Endodermal cell (in vitro differentiated cells): ENCODE measurements at regions not wholly inside any gene's neighbourhood (a gene's known extent, or its start where the extent isn't known, plus 50 kb on each side); places are given as distances from the start of the nearest gene placed in this dataset.

Source experiments
- DNase-seq: peaks from one replicate; pipeline ENCODE4 v3.0.0-alpha.2; 2017
- H3K27ac ChIP-seq: 2 replicates; pipeline ENCODE4 v1.5.1; 2013; ENCODE audit warnings: mild to moderate bottlenecking, low read depth, low read length, moderate library complexity
- H3K27me3 ChIP-seq: 2 replicates; pipeline ENCODE4 v1.6.1; 2013; ENCODE audit warnings: mild to moderate bottlenecking, low read length, moderate library complexity; ENCODE audit not compliant: insufficient read depth, control insufficient read depth, poor library complexity, severe bottlenecking
- H3K36me3 ChIP-seq: 2 replicates; pipeline ENCODE4 v1.7.0; 2013; ENCODE audit warnings: mild to moderate bottlenecking, low read length, moderate library complexity; ENCODE audit not compliant: control insufficient read depth, insufficient read depth
- H3K4me1 ChIP-seq: one replicate; pipeline ENCODE4 v1.7.0; 2013; ENCODE audit warnings: low read length; ENCODE audit not compliant: control insufficient read depth, insufficient read depth
- H3K4me3 ChIP-seq: 2 replicates; pipeline ENCODE4 v1.5.1; 2013; ENCODE audit warnings: mild to moderate bottlenecking, low read length, moderate library complexity
- H3K9ac ChIP-seq: 2 replicates; pipeline ENCODE4 v1.6.1; 2013; ENCODE audit warnings: mild to moderate bottlenecking, low read length, moderate library complexity; ENCODE audit not compliant: poor library complexity, severe bottlenecking; ENCODE audit errors: extremely low read depth
- H3K9me3 ChIP-seq: 2 replicates; pipeline ENCODE4 v1.6.1; 2013; ENCODE audit warnings: mild to moderate bottlenecking, low read length, moderate library complexity; ENCODE audit not compliant: control insufficient read depth
- H3K27ac Mint-ChIP-seq: 2 replicates; pipeline ENCODE4 v1.8.0; 2020; ENCODE audit warnings: mixed read lengths
- H3K27me3 Mint-ChIP-seq: 2 replicates; pipeline ENCODE4 v1.8.0; 2021; ENCODE audit warnings: mild to moderate bottlenecking, mixed read lengths; ENCODE audit not compliant: insufficient read depth
- H3K36me3 Mint-ChIP-seq: 2 replicates; pipeline ENCODE4 v1.8.0; 2020; ENCODE audit warnings: low read depth, mixed read lengths
- H3K4me1 Mint-ChIP-seq: 2 replicates; pipeline ENCODE4 v1.8.0; 2020; ENCODE audit warnings: mixed read lengths
- H3K4me3 Mint-ChIP-seq: 2 replicates; pipeline ENCODE4 v1.8.0; 2020; ENCODE audit warnings: mild to moderate bottlenecking, moderate library complexity, mixed read lengths
- H3K9me3 Mint-ChIP-seq: 2 replicates; pipeline ENCODE4 v1.8.0; 2020; ENCODE audit warnings: mild to moderate bottlenecking, mixed read lengths
- WGBS, 2 experiments: methylation state at CpG; one replicate each; pipeline versions ENCODE4 v1.1.5 to v1.1.7; 2013; ENCODE audit warnings: missing lambda C conversion rate in 2 of 2, mixed read lengths in 1 of 2; ENCODE audit not compliant: insufficient coverage in 1 of 2, insufficient read length in 1 of 2; 5-methylcytosine and 5-hydroxymethylcytosine counted together
- TF ChIP-seq, protein P1 (sequence below): fragments of 200-600 bp; sonication (generic); conservative IDR thresholded peaks from 2 replicates; pipeline ENCODE4 v1.5.0; 2021; ENCODE audit warnings: antibody characterized with exemption, mild to moderate bottlenecking

GRCh38 chr4:15294832-15295231 lies 133.0 kb upstream of the C1QTNF7 start:
- Histone ChIP-seq H3K4me3 (no peak overlapping the region), H3K36me3 (no peaks in the 10 kb centered on the region), H3K9me3 (no peaks in the 10 kb centered on the region), H3K9ac (no peak overlapping the region), H3K27ac (no peak overlapping the region), H3K4me1 (no peaks in the 10 kb centered on the region), H3K27me3 (peaks cover 30% of the 10 kb centered on the region)
- DNase-seq = no peak
- H3K4me1 Mint-ChIP-seq = peaks cover 5% of the 10 kb centered on the region
- no peaks in the 10 kb centered on the region for H3K36me3 Mint-ChIP-seq
- H3K4me3 Mint-ChIP-seq = no peak overlapping the region
- no peaks in the 10 kb centered on the region for H3K9me3 Mint-ChIP-seq
- H3K27me3 Mint-ChIP-seq = peaks cover 21% of the 10 kb centered on the region
- 60% methylated on average over 4 of the region's 4 CpGs; no CpG with 5 or more reads in 1 of the 2 experiments for WGBS, 2 experiments
- H3K27ac Mint-ChIP-seq = no peak overlapping the region
- TF ChIP-seq, protein P1, sequence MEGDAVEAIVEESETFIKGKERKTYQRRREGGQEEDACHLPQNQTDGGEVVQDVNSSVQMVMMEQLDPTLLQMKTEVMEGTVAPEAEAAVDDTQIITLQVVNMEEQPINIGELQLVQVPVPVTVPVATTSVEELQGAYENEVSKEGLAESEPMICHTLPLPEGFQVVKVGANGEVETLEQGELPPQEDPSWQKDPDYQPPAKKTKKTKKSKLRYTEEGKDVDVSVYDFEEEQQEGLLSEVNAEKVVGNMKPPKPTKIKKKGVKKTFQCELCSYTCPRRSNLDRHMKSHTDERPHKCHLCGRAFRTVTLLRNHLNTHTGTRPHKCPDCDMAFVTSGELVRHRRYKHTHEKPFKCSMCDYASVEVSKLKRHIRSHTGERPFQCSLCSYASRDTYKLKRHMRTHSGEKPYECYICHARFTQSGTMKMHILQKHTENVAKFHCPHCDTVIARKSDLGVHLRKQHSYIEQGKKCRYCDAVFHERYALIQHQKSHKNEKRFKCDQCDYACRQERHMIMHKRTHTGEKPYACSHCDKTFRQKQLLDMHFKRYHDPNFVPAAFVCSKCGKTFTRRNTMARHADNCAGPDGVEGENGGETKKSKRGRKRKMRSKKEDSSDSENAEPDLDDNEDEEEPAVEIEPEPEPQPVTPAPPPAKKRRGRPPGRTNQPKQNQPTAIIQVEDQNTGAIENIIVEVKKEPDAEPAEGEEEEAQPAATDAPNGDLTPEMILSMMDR = no peak

DNA sequence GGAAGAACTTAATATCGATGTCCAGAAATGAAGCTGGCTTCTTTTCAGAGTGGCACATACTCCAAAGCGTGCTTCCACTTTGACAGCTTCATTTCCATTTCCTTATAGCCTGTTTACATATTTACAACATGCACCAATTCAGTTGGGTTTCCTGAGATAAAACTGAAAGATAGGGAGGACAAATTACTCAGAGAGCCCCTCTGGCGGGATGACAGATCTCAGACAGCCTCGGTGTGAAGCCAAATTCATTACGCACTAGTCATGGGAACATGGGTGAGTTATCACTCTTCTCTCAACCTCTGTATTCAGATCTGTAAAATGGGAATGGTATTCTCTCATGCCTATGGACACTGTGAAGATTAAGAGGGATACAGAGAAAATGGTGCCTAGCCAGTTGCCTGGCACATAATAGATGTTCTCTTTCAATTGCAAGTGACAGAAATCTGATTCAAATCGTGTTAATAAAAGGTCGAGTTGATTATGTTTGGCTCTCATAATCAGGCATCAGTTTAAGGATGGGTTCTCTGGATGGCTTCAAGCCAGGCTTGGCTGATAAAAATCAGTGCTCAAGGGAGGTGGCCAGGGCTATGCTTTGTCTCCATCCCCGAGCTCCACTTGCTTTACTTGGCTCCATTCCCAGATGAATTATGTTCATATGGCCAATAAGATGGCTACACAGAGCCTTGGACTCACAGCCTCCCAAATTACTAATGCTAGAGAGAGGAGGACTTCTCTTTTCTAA lies 132.2 kb upstream of the C1QTNF7 start:
- Mint-ChIP-seq H3K27ac (no peak overlapping the region), H3K4me3 (no peak overlapping the region)
- WGBS, 2 experiments = 92 to 93% methylated on average over 5 to 8 of the region's 8 CpGs

DNA sequence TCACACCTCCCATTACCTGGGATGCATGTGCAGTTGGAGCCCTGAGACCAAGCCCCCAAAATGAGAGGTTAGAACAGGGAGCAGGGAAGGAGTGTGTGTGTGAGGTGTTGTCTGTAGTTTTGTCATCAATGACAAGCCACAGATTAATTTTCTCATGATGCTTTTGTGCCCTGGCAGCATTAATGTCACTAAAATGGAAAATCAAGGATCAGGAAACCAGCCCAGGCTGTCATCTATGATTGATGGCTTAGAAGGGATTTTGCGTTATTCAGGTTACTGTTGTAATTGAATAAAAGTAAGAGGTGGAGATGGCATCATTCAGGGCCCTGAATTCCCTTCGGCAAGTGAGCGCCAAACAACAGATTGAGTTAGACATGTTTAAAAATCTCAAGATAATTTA lies 130.5 kb upstream of the C1QTNF7 start:
- Mint-ChIP-seq H3K27ac (no peak overlapping the region), H3K4me3 (no peak overlapping the region), H3K9me3 (peaks cover 3% of the 10 kb centered on the region), H3K4me1 (peaks cover 5% of the 10 kb centered on the region), H3K27me3 (peaks cover 44% of the 10 kb centered on the region), H3K36me3 (no peaks in the 10 kb centered on the region)
- no peaks in the 10 kb centered on the region for H3K36me3 ChIP-seq
- no peaks in the 10 kb centered on the region for H3K4me1 ChIP-seq
- H3K4me3 ChIP-seq = no peak overlapping the region
- H3K27ac ChIP-seq = no peak overlapping the region
- 100% methylated on average over 1 to 2 of the region's 3 CpGs for WGBS, 2 experiments
- no peak overlapping the region for H3K9ac ChIP-seq
- H3K9me3 ChIP-seq = peaks cover 7% of the 10 kb centered on the region
- no peak for DNase-seq
- peaks cover 51% of the 10 kb centered on the region for H3K27me3 ChIP-seq
- TF ChIP-seq, protein P1 = no peak

More for the DNA sequence above, 132.2 kb upstream of the C1QTNF7 start:
- no peak overlapping the region for H3K4me3 ChIP-seq
- H3K36me3 ChIP-seq = no peaks in the 10 kb centered on the region
- H3K9me3 ChIP-seq = no peaks in the 10 kb centered on the region
- no peaks in the 10 kb centered on the region for H3K4me1 ChIP-seq
- no peak overlapping the region for H3K9ac ChIP-seq
- H3K36me3 Mint-ChIP-seq = no peaks in the 10 kb centered on the region
- peaks cover 38% of the 10 kb centered on the region for H3K27me3 ChIP-seq
- no peak overlapping the region for H3K27ac ChIP-seq
- DNase-seq = no peak
- H3K9me3 Mint-ChIP-seq = no peaks in the 10 kb centered on the region
- peaks cover 5% of the 10 kb centered on the region for H3K4me1 Mint-ChIP-seq
- TF ChIP-seq, protein P1 = no peak
- H3K27me3 Mint-ChIP-seq = peaks cover 28% of the 10 kb centered on the region
